C4-2B (cell line): ENCODE measurements at regions not wholly inside any gene's neighbourhood (a gene's known extent, or its start where the extent isn't known, plus 50 kb on each side); places are given as distances from the start of the nearest gene placed in this dataset.

Source experiments
- H3K27ac ChIP-seq: fragments of 450-650 bp; 2 replicates; pipeline ENCODE4 v1.5.1; 2017
- CTCF ChIP-seq: fragments of 450-650 bp; conservative IDR thresholded peaks from 2 replicates; pipeline ENCODE4 v1.5.1; 2017; ENCODE audit warnings: mild to moderate bottlenecking
- ZFX ChIP-seq: fragments of 450-650 bp; IDR thresholded peaks from 2 replicates; pipeline ENCODE4 v1.6.1; 2017

- no peak overlapping the region for H3K27ac ChIP-seq
- no peak for TF ChIP-seq ZFX
- TF ChIP-seq CTCF: no peak
Measured at GRCh38 chr1:58430421-58431275, 115.9 kb downstream of the OMA1 start.

GRCh38 chr1:58426918-58427317, 119.6 kb downstream of the OMA1 start:
- TF ChIP-seq ZFX (no peak), CTCF (no peak)
- H3K27ac ChIP-seq: no peak overlapping the region

- no peak for TF ChIP-seq ZFX
- TF ChIP-seq CTCF: no peak
Measured at GRCh38 chr1:58422436-58422835, 124.1 kb downstream of the OMA1 start.

GRCh38 chr1:58418283-58419228, 128.0 kb downstream of the OMA1 start:
- no peak overlapping the region for H3K27ac ChIP-seq
- TF ChIP-seq CTCF (no peak), ZFX (no peak)

More at GRCh38 chr1:58422436-58422835, 124.1 kb downstream of the OMA1 start:
- no peak overlapping the region for H3K27ac ChIP-seq

- H3K27ac ChIP-seq: no peak overlapping the region
- no peak for TF ChIP-seq ZFX
Measured at GRCh38 chr1:58412071-58412580, 134.4 kb downstream of the OMA1 start.

GRCh38 chr1:58409890-58410289, 136.6 kb downstream of the OMA1 start:
- TF ChIP-seq CTCF: no peak
- no peak for TF ChIP-seq ZFX

GRCh38 chr1:58409336-58409735, 137.2 kb downstream of the OMA1 start:
- no peak overlapping the region for H3K27ac ChIP-seq
- TF ChIP-seq ZFX (no peak), CTCF (no peak)

More at GRCh38 chr1:58409890-58410289, 136.6 kb downstream of the OMA1 start:
- no peak overlapping the region for H3K27ac ChIP-seq
